ENCODE measurements at regions not wholly inside any gene's neighbourhood (a gene's known extent, or its start where the extent isn't known, plus 50 kb on each side); places are given as distances from the start of the nearest gene placed in this dataset.

- no peaks in the 10 kb centered on the region for H3K9me2 ChIP-seq (replicated peaks; ENCODE audit: insufficient read depth, low read length)
- TF ChIP-seq CTCF (IDR thresholded peaks at IDR 0.05; ENCODE audit: insufficient read depth, low read length, poor library complexity, severe bottlenecking) = no peak
- no peak for TF ChIP-seq EZH2phosphoT487 (conservative IDR thresholded peaks at IDR 0.05; ENCODE audit: low read length)
- no peaks in the 10 kb centered on the region for H3K9me3 ChIP-seq (ENCODE audit: insufficient read depth, low read length)
- H2AFZ ChIP-seq (ENCODE audit: low read depth, low read length, severe bottlenecking) = no peak overlapping the region
- no peak overlapping the region for H3K27ac ChIP-seq (ENCODE audit: low read depth, low read length)
- no peaks in the 10 kb centered on the region for H3K79me2 ChIP-seq (ENCODE audit: insufficient read depth, low read length)
- no peaks in the 10 kb centered on the region for H4K20me1 ChIP-seq (ENCODE audit: low read depth, low read length)
- no peaks in the 10 kb centered on the region for H3K36me3 ChIP-seq (ENCODE audit: low read length)
- no peak overlapping the region for H3K9ac ChIP-seq (ENCODE audit: low read length)
- no peaks in the 10 kb centered on the region for H3K27me3 ChIP-seq (ENCODE audit: low read length)
- no peak overlapping the region for H3K4me2 ChIP-seq (ENCODE audit: low read depth, low read length, poor library complexity, severe bottlenecking)
- no peaks in the 10 kb centered on the region for H3F3A ChIP-seq (ENCODE audit: insufficient read depth)
- no peak overlapping the region for H3K4me3 ChIP-seq (ENCODE audit: insufficient read depth, low read length, poor library complexity, severe bottlenecking)
Measured at GRCh38 chrX:113892891-113893290, 691.0 kb upstream of the HTR2C start.

- Histone ChIP-seq H3K27me3 (ENCODE audit: low read length) (no peaks in the 10 kb centered on the region), H3K36me3 (ENCODE audit: low read length) (no peaks in the 10 kb centered on the region)
Measured at GRCh38 chrX:113892401-113892800, 691.5 kb upstream of the HTR2C start.

GRCh38 chrX:113873056-113873455, 710.8 kb upstream of the HTR2C start:
- TF ChIP-seq EZH2phosphoT487 (conservative IDR thresholded peaks at IDR 0.05; ENCODE audit: low read length) (no peak), CTCF (IDR thresholded peaks at IDR 0.05; ENCODE audit: insufficient read depth, low read length, poor library complexity, severe bottlenecking) (no peak)

More at GRCh38 chrX:113892401-113892800, 691.5 kb upstream of the HTR2C start:
- Histone ChIP-seq H3K9ac (ENCODE audit: low read length) (no peak overlapping the region), H3K4me3 (ENCODE audit: insufficient read depth, low read length, poor library complexity, severe bottlenecking) (no peak overlapping the region), H3K79me2 (ENCODE audit: insufficient read depth, low read length) (no peaks in the 10 kb centered on the region), H3F3A (ENCODE audit: insufficient read depth) (no peaks in the 10 kb centered on the region), H3K9me3 (ENCODE audit: insufficient read depth, low read length) (no peaks in the 10 kb centered on the region), H4K20me1 (ENCODE audit: low read depth, low read length) (no peaks in the 10 kb centered on the region), H3K4me2 (ENCODE audit: low read depth, low read length, poor library complexity, severe bottlenecking) (no peak overlapping the region), H3K9me2 (replicated peaks; ENCODE audit: insufficient read depth, low read length) (no peaks in the 10 kb centered on the region), H2AFZ (ENCODE audit: low read depth, low read length, severe bottlenecking) (no peak overlapping the region), H3K27ac (ENCODE audit: low read depth, low read length) (no peak overlapping the region)
- TF ChIP-seq EZH2phosphoT487 (conservative IDR thresholded peaks at IDR 0.05; ENCODE audit: low read length) = no peak

GRCh38 chrX:113868711-113869110, 715.2 kb upstream of the HTR2C start:
- TF ChIP-seq CTCF (IDR thresholded peaks at IDR 0.05; ENCODE audit: insufficient read depth, low read length, poor library complexity, severe bottlenecking) (no peak), EZH2phosphoT487 (conservative IDR thresholded peaks at IDR 0.05; ENCODE audit: low read length) (no peak)
- no peaks in the 10 kb centered on the region for H3K27me3 ChIP-seq (ENCODE audit: low read length)
- no peaks in the 10 kb centered on the region for H3F3A ChIP-seq (ENCODE audit: insufficient read depth)
- no peak overlapping the region for H2AFZ ChIP-seq (ENCODE audit: low read depth, low read length, severe bottlenecking)
- H3K36me3 ChIP-seq (ENCODE audit: low read length) = no peaks in the 10 kb centered on the region
- no peaks in the 10 kb centered on the region for H3K9me3 ChIP-seq (ENCODE audit: insufficient read depth, low read length)
- no peak overlapping the region for H3K4me2 ChIP-seq (ENCODE audit: low read depth, low read length, poor library complexity, severe bottlenecking)
- no peak overlapping the region for H3K27ac ChIP-seq (ENCODE audit: low read depth, low read length)
- H4K20me1 ChIP-seq (ENCODE audit: low read depth, low read length) = no peaks in the 10 kb centered on the region
- H3K79me2 ChIP-seq (ENCODE audit: insufficient read depth, low read length) = no peaks in the 10 kb centered on the region
- H3K4me3 ChIP-seq (ENCODE audit: insufficient read depth, low read length, poor library complexity, severe bottlenecking) = no peak overlapping the region
- H3K9ac ChIP-seq (ENCODE audit: low read length) = no peak overlapping the region
- H3K9me2 ChIP-seq (replicated peaks; ENCODE audit: insufficient read depth, low read length) = no peaks in the 10 kb centered on the region

More at GRCh38 chrX:113873056-113873455, 710.8 kb upstream of the HTR2C start:
- H3K27ac ChIP-seq (ENCODE audit: low read depth, low read length) = no peak overlapping the region
- H4K20me1 ChIP-seq (ENCODE audit: low read depth, low read length) = no peaks in the 10 kb centered on the region
- no peaks in the 10 kb centered on the region for H3K36me3 ChIP-seq (ENCODE audit: low read length)
- H3K4me3 ChIP-seq (ENCODE audit: insufficient read depth, low read length, poor library complexity, severe bottlenecking) = no peak overlapping the region
- H3K9me3 ChIP-seq (ENCODE audit: insufficient read depth, low read length) = no peaks in the 10 kb centered on the region
- no peaks in the 10 kb centered on the region for H3F3A ChIP-seq (ENCODE audit: insufficient read depth)
- H3K79me2 ChIP-seq (ENCODE audit: insufficient read depth, low read length) = no peaks in the 10 kb centered on the region
- H3K9ac ChIP-seq (ENCODE audit: low read length) = no peak overlapping the region
- no peaks in the 10 kb centered on the region for H3K9me2 ChIP-seq (replicated peaks; ENCODE audit: insufficient read depth, low read length)
- H3K27me3 ChIP-seq (ENCODE audit: low read length) = no peaks in the 10 kb centered on the region
- no peak overlapping the region for H3K4me2 ChIP-seq (ENCODE audit: low read depth, low read length, poor library complexity, severe bottlenecking)
- H2AFZ ChIP-seq (ENCODE audit: low read depth, low read length, severe bottlenecking) = no peak overlapping the region
